HS-27A (cell line): ENCODE measurements at regions not wholly inside any gene's neighbourhood (a gene's known extent, or its start where the extent isn't known, plus 50 kb on each side); places are given as distances from the start of the nearest gene placed in this dataset.

Experiments used
- DNase-seq: peaks from one replicate; pipeline ENCODE4 v3.0.0-alpha.2; 2012; ENCODE audit warnings: low read depth, missing footprints

- no peak for DNase-seq
Observed at GRCh38 chr6:56864171-56864616, 90.7 kb upstream of the BEND6 start.

GRCh38 chr6:56863366-56863765 is 91.5 kb upstream of the BEND6 start:
- DNase-seq: no peak

GRCh38 chr6:56862415-56863175 is 92.3 kb upstream of the BEND6 start:
- no peak for DNase-seq

- no peak for DNase-seq
Observed at GRCh38 chr6:56860475-56860874, 94.4 kb upstream of the BEND6 start.

- DNase-seq: no peak
Observed at GRCh38 chr6:56856036-56856580, 98.8 kb upstream of the BEND6 start.

GRCh38 chr6:56854086-56854485 is 100.8 kb upstream of the BEND6 start:
- no peak for DNase-seq

GRCh38 chr6:56853541-56853940 is 101.4 kb upstream of the BEND6 start:
- DNase-seq: no peak

GRCh38 chr6:56852260-56853010 is 102.5 kb upstream of the BEND6 start:
- DNase-seq: no peak

GRCh38 chr6:56851541-56852259 is 103.2 kb upstream of the BEND6 start:
- no peak for DNase-seq

- no peak for DNase-seq
Observed at GRCh38 chr6:56851074-56851473, 103.8 kb upstream of the BEND6 start.

GRCh38 chr6:56850626-56851025 is 104.3 kb upstream of the BEND6 start:
- DNase-seq: no peak

- DNase-seq: no peak
Observed at GRCh38 chr6:56849896-56850295, 105.0 kb upstream of the BEND6 start.

GRCh38 chr6:56848105-56848504 is 106.8 kb upstream of the BEND6 start:
- no peak for DNase-seq

- DNase-seq: no peak
Observed at GRCh38 chr6:56845032-56845431, 109.9 kb upstream of the BEND6 start.

GRCh38 chr6:56843476-56844349 is 111.2 kb upstream of the BEND6 start:
- DNase-seq: no peak

GRCh38 chr6:56842686-56843475 is 112.0 kb upstream of the BEND6 start:
- DNase-seq: no peak

- no peak for DNase-seq
Observed at GRCh38 chr6:56841751-56842150, 113.2 kb upstream of the BEND6 start.

- DNase-seq: no peak
Observed at GRCh38 chr6:56841381-56841749, 113.5 kb upstream of the BEND6 start.

GRCh38 chr6:56840467-56841380 is 114.2 kb upstream of the BEND6 start:
- no peak for DNase-seq
